Esophagus muscularis mucosa (tissue), 4 donors: ENCODE measurements at regions not wholly inside any gene's neighbourhood (a gene's known extent, or its start where the extent isn't known, plus 50 kb on each side); places are given as distances from the start of the nearest gene placed in this dataset.
A peak's percentile ranks its signal among the peaks of the same experiment; 100 is the strongest.

Source experiments
- DNase-seq: peaks from one replicate; pipeline ENCODE4 v3.0.0-alpha.2; 2017; ENCODE audit errors: extremely low spot score
- H3K27ac ChIP-seq, 4 donors: fragments of 200-600 bp; sonication (generic); replicated peaks in 1 of 4; 1 replicate in 3 of 4; 2 replicates in 1 of 4; pipeline ENCODE4 v1.5.1; 2016 to 2019; ENCODE audit warnings: mild to moderate bottlenecking in 1 of 4
- H3K27me3 ChIP-seq, 4 donors: fragments of 200-600 bp; sonication (generic); one replicate each; pipeline versions ENCODE4 v1.5.1 to v1.6.0; 2016 to 2019
- H3K36me3 ChIP-seq, 4 donors: fragments of 200-600 bp; sonication (generic); one replicate each; pipeline ENCODE4 v1.5.1; 2016 to 2019
- H3K4me1 ChIP-seq, 4 donors: fragments of 200-600 bp; sonication (generic); one replicate each; pipeline ENCODE4 v1.5.1; 2016 to 2019
- H3K4me3 ChIP-seq, 4 donors: fragments of 200-600 bp; sonication (generic); 1 replicate in 2 of 4; 2 replicates in 2 of 4; pipeline ENCODE4 v1.5.1; 2016 to 2019; ENCODE audit warnings: mild to moderate bottlenecking in 4 of 4, moderate library complexity in 1 of 4
- H3K9me3 ChIP-seq, 4 donors: fragments of 200-600 bp; sonication (generic); 1 replicate in 3 of 4; 2 replicates in 1 of 4; pipeline ENCODE4 v1.5.1; 2016 to 2019
- EP300 ChIP-seq: sonication (generic); formaldehyde crosslinking; IDR thresholded peaks from one replicate; pipeline ENCODE4 v1.6.1; 2017; ENCODE audit warnings: antibody characterized with exemption
- POLR2A ChIP-seq: fragments of 450-650 bp; IDR thresholded peaks from one replicate; pipeline ENCODE4 v1.6.1; 2017; ENCODE audit warnings: antibody characterized with exemption, moderate library complexity, mild to moderate bottlenecking, low read depth
- POLR2AphosphoS5 ChIP-seq, 2 donors: sonication (generic); formaldehyde crosslinking; IDR thresholded peaks; one replicate each; pipeline ENCODE4 v1.6.1; 2017; ENCODE audit warnings: antibody characterized with exemption in 2 of 2
- WGBS: methylation state at CpG from one replicate; pipeline ENCODE4 v1.1.5; 2018; 5-methylcytosine and 5-hydroxymethylcytosine counted together
- intact Hi-C: fragments of 100-400 bp; cut with DNase I; formaldehyde crosslinking; loops from one replicate; pipeline ENCODE4 v1.15.1; 2023
- TF ChIP-seq, protein P1 (sequence below), 3 experiments: fragments of 200-600 bp in 2 of 3; fragments of 450-650 bp in 1 of 3; sonication (generic) in 2 of 3; IDR thresholded peaks; one replicate each; pipeline ENCODE4 v1.5.1; 2017 to 2019; ENCODE audit warnings: antibody characterized with exemption in 3 of 3, mild to moderate bottlenecking in 2 of 3, moderate library complexity in 1 of 3

DNA sequence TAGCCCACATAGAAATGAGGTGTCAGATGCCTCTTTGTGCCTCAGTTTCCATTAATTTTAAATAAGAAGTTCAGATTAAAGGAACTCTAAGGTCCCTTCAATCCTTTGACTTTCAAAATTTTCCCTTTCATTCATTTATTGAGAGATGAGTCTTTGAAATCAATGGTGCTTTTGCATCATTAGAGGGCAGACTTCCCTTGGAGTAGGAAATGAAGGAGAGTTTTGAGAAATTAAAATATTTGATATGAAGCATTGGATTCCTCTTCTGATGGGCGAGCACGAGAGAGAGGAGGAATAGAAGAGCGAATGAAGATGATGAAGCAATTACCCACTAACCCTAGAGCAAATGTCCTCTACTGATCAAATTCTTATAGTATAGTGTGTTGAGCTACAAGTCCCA, 105.7 kb downstream of the EDN1 start:
- 76% methylated on average over 3 of the region's 3 CpGs for WGBS
- no peak overlapping the region for H3K27ac ChIP-seq
- no peak for DNase-seq
- intact Hi-C loops, result loop anchor here (5.0 kb wide), 1 partner anchor 206 kb away; no protein-coding TSS in a partner anchor
- no peaks in the 10 kb centered on the region for H3K27me3 ChIP-seq
- peaks cover 2 to 13% (median 5%) of the 10 kb centered on the region in 4 donors for H3K4me1 ChIP-seq
- TF ChIP-seq, protein P1, sequence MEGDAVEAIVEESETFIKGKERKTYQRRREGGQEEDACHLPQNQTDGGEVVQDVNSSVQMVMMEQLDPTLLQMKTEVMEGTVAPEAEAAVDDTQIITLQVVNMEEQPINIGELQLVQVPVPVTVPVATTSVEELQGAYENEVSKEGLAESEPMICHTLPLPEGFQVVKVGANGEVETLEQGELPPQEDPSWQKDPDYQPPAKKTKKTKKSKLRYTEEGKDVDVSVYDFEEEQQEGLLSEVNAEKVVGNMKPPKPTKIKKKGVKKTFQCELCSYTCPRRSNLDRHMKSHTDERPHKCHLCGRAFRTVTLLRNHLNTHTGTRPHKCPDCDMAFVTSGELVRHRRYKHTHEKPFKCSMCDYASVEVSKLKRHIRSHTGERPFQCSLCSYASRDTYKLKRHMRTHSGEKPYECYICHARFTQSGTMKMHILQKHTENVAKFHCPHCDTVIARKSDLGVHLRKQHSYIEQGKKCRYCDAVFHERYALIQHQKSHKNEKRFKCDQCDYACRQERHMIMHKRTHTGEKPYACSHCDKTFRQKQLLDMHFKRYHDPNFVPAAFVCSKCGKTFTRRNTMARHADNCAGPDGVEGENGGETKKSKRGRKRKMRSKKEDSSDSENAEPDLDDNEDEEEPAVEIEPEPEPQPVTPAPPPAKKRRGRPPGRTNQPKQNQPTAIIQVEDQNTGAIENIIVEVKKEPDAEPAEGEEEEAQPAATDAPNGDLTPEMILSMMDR (IDR thresholded peaks at IDR 0.05), result peak in 1 of 3 experiments; percentile 22
- TF ChIP-seq POLR2AphosphoS5 (IDR thresholded peaks at IDR 0.05), result no peak
- H3K9me3 ChIP-seq, result no peaks in the 10 kb centered on the region
- no peak overlapping the region for H3K4me3 ChIP-seq
- H3K36me3 ChIP-seq, result no peaks in the 10 kb centered on the region

DNA sequence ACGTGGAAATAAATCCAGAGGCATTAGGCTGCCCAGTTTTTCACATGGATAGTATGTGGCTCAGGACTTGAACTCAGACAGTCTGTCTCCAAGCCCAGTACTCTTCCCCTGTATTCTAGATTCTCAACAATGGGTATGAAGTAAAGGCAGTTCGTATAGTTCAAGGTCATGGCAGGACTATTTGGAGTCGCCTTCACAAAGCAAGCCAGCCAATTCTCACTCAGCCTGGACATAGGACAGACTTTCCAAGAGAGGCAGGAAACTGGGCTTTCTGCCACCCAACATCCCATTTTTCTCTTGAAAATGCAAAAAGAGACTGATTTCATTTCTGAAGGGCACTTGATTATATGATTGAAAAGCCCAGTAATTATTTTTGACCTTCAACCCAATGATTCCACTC, 111.0 kb downstream of the EDN1 start:
- WGBS, result 38% methylated on average over 3 of the region's 3 CpGs
- intact Hi-C loops, result no loop called here
- H3K4me3 ChIP-seq, result no peak overlapping the region
- H3K36me3 ChIP-seq, result no peaks in the 10 kb centered on the region
- no peak for DNase-seq
- no peaks in the 10 kb centered on the region for H3K27me3 ChIP-seq
- TF ChIP-seq, protein P1 (IDR thresholded peaks at IDR 0.05), result no peak
- no peak for TF ChIP-seq POLR2AphosphoS5 (IDR thresholded peaks at IDR 0.05)
- TF ChIP-seq EP300, result no peak
- TF ChIP-seq POLR2A, result no peak
- H3K27ac ChIP-seq, result peak overlapping the region in 3 of 4 donors; percentile 10 to 33 (median 14)
- H3K9me3 ChIP-seq, result no peaks in the 10 kb centered on the region
- H3K4me1 ChIP-seq, result peaks cover 0 to 20% (median 17%) of the 10 kb centered on the region in 4 donors

DNA sequence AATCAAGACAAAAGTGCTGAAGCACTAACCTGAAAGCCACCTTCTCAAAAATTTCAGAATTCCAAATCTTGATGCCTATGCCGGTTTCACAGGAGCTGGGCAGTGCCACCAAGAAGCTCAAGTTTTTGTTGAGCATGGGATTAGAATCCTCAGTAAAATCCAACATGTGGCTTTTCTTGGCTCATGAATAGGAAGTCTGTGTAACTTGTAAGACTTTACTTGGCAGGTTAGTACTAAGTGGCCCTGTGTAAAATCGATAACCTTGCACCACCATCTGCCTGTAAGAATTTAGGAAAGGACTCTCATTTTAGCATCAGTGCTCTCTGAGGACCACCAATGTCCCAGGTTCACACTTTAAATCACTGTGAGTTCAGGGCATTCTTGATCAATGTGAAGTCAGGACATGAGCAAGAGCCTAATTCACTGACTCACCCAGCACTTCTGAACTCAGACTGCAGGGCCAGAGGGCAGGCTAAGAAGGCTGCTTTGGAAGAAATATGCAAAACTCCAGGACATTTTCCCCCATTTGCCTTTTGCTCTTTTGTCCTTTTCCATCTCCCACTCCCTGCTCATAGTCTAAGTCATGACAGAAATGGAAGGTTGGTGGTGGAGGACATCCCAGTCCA, 113.2 kb downstream of the EDN1 start:
- no peaks in the 10 kb centered on the region for H3K27me3 ChIP-seq
- H3K36me3 ChIP-seq, result no peaks in the 10 kb centered on the region
- WGBS, result 90% methylated on average over 2 of the region's 2 CpGs
- intact Hi-C loops, result no loop called here
- no peak for DNase-seq
- peak overlapping the region in 1 of 4 donors; percentile 20 for H3K27ac ChIP-seq
- no peak for TF ChIP-seq EP300
- TF ChIP-seq POLR2A, result no peak
- TF ChIP-seq, protein P1 (IDR thresholded peaks at IDR 0.05), result no peak
- no peak for TF ChIP-seq POLR2AphosphoS5 (IDR thresholded peaks at IDR 0.05)
- H3K9me3 ChIP-seq, result no peaks in the 10 kb centered on the region
- H3K4me1 ChIP-seq, result peaks cover 0 to 20% (median 17%) of the 10 kb centered on the region in 4 donors
- H3K4me3 ChIP-seq, result no peak overlapping the region

DNA sequence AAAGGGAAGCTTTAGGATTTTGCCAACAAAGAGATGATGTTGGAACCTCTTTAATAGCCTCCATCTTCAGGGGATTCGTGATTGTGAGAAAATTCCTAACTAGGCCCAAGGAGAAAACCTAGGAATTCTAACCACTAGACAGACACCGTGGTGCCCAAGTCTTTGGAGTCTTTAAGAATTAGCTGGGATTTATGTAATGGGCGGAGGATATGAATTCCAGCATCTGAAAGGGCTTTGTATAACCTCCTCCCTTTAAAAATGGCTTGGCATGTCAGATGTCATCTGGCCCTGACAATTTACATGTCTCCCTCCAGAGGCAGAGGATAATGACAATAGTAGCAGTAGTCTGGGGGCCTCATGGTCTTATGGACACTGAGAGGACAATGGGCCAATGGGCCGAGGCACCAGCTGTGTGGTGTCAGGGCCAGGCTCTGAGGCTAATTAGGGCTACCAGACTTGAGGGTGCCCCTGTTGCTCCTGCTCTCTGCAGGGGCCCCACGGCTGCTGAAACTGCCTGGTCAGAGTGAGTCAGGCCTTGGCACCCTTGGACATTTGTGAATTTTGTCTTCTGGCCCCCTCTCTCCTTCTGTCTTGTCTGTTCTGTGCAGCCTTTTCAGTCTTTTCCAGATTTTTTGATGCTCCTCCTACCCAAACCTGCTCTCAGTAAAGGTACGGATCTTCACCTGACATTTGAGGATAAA, 113.9 kb downstream of the EDN1 start:
- no peak for DNase-seq
- no peak overlapping the region for H3K4me3 ChIP-seq
- 86% methylated on average over 5 of the region's 6 CpGs for WGBS
- no peaks in the 10 kb centered on the region for H3K9me3 ChIP-seq
- H3K27me3 ChIP-seq, result no peaks in the 10 kb centered on the region
- peaks cover 0 to 20% (median 17%) of the 10 kb centered on the region in 4 donors for H3K4me1 ChIP-seq
- TF ChIP-seq EP300 (no peak), POLR2A (no peak), POLR2AphosphoS5 (IDR thresholded peaks at IDR 0.05) (no peak)
- H3K36me3 ChIP-seq, result no peaks in the 10 kb centered on the region
- intact Hi-C loops, result no loop called here
- peak overlapping the region in 1 of 4 donors; percentile 30 for H3K27ac ChIP-seq

DNA sequence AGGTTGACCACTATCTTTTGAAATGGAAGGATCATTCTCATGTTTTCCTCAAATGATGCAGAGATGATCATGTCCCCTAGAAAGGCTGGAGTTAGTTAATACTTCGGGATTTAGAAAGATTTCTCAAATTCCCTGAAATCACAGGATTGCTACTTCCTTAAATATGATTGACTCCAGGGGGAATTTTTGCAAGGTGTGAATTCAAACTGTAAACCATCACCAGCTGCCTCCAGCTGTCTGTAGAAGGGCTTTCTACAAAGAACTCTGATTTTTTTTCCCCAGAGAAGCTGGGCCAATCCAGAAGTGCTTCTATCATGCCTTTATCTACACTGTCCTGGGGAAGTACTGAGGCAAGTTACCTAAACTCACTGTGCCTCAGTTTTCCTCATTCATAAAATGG, 114.5 kb downstream of the EDN1 start:
- intact Hi-C loops, result no loop called here
- H3K4me1 ChIP-seq, result peaks cover 0 to 20% (median 17%) of the 10 kb centered on the region in 4 donors
- H3K36me3 ChIP-seq, result no peaks in the 10 kb centered on the region
- no peak overlapping the region for H3K27ac ChIP-seq
- H3K4me3 ChIP-seq, result no peak overlapping the region
- no peaks in the 10 kb centered on the region for H3K27me3 ChIP-seq
- 78% methylated on average over 1 of the region's 1 CpG for WGBS
- TF ChIP-seq POLR2AphosphoS5 (IDR thresholded peaks at IDR 0.05) (no peak), EP300 (no peak), POLR2A (no peak)
- TF ChIP-seq, protein P1 (IDR thresholded peaks at IDR 0.05), result no peak
- H3K9me3 ChIP-seq, result no peaks in the 10 kb centered on the region
- no peak for DNase-seq
